ELF-1 (cell line): ENCODE measurements at regions not wholly inside any gene's neighbourhood (a gene's known extent, or its start where the extent isn't known, plus 50 kb on each side); places are given as distances from the start of the nearest gene placed in this dataset.

Experiments
- DNase-seq: peaks from one replicate; pipeline ENCODE4 v3.0.0-alpha.2; 2016; ENCODE audit warnings: low read depth, low spot score

DNA sequence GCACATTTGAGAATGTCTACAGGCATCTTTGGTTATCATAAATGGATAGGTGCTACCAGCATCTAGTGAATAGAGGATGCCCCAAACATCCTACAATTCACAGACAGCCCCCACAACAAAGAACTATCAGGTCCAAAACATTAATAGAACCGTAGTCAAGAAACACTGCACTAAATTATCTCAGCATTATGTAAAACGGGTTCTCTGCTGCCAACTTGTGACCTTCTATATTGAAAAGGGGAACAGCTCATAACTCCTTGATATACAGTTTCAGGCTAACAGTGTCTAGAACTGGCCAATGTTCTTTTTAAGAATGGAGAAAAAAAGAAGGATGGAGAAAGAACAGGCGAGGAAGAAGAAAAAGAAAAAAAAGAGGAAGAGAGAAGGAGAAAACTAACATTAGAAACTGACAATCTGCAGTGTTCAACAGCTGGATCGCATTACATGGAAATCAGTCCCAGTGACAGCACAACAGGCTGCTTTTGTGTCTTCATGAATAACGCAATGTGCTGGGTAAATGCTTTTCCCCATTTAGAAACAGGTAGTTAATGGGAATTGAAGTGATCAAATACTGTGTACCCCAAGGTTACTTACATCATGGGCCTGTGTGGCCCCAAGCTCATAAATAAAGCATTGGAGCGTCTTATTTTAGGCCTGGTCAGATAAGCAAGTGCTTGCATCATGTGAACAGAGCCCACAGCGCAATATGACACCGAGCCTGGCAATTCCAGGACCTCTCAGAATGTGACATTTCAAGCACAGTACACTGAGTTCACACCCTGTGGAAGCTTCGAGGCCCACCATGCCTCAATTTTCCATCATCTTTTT, 339.5 kb downstream of the DHX15 start:
- DNase-seq, result peak; percentile 40

DNA sequence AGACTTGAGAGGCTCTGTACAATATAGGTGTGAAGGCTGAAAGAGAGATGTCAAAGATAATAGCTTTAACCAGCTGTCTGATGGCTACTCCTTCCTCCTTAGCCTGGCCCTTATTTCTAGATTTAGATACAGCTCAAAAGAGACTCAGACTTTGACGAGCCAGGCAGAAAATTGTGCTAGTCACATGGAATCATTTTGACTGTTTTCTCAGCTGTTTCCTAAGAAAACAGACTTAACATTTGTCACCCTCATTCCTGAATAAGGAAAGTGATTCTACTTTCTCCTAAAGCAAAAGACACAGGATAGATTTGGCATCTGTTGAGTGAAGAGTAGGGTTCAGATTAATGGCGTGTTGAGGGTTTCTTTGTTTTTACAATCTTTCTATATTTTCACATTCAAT, 340.7 kb downstream of the DHX15 start:
- DNase-seq, result no peak

DNA sequence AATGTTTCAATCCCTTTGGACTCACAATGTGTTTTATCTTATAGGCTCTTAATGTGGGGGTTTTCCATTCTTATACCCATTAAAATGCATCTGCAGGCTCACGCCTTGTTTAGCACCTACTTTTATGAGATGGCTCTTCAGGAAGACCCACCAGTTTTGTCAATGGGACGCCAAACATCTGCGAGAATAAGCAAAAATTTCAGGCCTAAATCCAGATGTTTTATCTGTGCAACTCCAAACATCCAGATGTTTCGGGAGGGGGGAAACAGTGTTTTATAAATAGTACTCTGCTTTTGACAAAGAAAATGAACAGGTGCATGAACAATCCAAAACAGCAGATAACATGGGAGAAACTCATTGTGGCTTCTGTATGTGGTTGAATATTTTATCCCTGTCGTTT, 342.8 kb downstream of the DHX15 start:
- no peak for DNase-seq

DNA sequence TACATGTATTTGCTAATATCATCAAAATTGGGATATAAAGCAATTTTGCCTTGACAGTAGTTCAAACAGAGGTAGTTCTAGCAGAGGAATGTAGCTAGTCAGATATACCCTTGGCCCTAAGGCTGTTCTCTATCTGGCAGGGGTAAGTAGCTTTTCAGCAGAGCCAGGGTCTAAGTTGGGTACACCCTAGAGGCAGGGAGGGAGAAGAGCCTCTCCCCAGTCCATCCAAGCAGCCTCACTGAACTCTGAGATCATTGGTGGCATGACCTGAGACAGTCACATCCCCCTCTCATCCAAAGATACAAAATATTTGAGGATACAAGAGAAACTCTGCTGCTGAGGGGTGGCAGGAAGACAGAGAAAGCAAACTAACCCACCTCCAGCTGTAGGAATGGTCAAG, 343.7 kb downstream of the DHX15 start:
- DNase-seq, result peak; percentile 23

DNA sequence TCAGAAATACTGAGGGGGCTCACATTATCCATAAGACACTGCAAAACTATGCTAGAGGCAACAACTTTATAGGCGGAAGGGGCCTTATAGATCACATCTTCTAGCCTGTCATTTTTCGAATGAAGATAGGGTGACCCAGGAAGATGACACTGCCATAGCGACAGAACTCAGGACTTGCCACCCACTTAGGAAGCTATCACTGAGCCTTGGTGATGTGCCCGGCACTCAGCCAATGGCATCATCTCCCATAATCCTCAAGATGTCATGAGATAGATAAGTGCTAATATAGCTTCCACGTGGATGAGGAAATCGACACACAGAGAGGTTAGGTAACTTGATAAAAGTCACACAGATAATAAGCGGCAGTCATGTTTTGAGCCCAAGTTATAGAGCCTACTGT, 346.6 kb downstream of the DHX15 start:
- no peak for DNase-seq

DNA sequence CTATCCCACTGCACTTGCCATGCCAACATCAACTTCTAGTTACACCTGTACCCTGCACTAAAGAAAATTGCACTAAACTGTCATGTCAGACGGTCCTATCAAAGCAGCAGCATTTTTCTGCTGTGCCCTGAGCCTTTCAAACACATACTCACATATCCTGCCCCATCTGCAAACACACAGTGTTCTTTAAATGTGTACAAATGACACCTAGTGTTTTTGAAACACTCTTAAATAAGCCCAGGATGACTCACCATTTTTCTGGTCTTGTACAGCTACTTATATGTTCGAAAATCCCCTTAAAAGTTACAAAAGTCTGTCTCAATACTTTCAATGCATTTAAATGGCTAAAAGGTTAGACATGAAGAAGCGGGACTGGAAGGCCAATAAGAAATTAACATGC, 346.7 kb upstream of the PPARGC1A start:
- DNase-seq, result no peak

DNA sequence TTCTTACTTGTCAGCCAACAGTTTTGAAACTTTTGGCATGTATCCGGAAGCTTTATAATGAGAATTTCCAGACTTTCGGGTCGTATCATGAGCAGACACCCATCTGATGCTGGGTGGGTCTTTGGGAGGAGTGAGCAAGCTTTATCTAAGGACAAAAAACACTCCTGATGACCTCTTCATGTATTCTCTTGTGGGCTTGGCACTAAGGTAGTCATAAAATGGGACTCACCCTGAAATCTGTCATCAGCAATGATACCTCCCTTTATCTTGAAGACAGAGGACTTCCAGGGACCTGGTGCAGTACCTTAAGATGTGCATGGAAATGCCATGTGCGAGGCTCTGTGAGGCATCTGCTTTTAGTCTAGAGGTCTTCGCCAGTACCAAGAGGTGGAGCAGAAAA, 346.3 kb upstream of the PPARGC1A start:
- DNase-seq, result no peak

DNA sequence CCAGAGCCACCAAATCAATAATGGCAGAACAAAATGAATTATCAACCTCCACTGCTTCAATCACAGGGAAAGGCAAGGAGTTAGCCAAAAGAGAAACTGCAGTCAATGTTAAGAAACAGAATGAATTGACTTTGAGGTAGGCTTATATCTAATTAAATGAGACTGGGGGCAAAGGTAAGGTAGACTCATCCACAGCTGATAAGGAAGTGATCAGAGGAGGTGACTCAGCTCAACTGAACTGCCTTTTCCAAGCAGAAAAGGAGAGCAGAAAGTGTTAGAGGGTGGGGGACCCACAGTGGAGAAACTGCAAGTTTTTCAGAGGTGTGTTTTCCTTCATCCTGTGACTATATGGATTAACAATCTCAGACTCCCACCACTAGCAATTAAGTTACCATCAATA, 345.8 kb upstream of the PPARGC1A start:
- no peak for DNase-seq

DNA sequence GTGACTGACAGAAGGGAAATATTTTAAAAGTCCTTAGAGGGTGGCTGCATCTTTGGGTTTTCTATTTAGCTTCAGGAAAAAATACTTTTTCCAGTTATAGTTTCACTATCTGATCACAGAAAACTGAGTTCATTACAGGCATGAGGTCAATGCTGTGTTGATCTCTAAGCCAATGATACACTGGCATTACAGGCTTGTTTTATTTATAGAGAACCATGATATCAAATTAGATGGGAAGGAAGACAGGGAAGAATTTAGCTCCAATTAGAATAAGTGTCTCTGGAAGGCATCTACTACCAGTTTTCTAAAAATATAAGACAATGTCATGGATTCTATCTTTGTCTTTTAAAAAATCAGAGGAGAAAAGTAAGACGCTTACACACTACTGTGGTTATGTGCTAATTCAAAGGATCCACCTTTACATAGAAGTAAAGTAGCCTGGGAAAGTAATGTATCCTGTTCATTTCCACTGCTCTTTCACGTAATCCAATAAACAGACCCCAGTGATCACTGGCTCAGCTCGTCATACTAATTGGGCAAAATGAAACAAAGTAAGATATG, 344.5 kb upstream of the PPARGC1A start:
- DNase-seq, result no peak

DNA sequence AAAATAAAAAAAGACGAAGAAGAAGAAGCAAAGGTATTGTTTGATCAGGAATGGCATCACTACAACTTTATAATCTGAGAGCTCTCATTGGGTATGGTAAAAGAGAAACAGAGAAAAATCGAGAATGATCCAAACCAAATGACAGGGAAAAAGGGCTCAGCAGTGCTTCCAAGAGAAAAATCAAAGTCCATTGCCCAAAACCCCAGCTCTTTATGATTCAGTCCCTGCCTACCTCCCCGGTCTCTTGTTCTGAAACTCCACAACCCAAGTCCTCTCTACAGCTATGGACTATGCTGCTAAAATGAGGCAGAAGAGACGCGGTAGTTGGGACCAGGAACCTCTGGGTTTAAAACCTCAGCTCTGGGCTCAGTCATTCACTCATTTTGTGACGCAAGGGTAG, 341.1 kb upstream of the PPARGC1A start:
- no peak for DNase-seq

DNA sequence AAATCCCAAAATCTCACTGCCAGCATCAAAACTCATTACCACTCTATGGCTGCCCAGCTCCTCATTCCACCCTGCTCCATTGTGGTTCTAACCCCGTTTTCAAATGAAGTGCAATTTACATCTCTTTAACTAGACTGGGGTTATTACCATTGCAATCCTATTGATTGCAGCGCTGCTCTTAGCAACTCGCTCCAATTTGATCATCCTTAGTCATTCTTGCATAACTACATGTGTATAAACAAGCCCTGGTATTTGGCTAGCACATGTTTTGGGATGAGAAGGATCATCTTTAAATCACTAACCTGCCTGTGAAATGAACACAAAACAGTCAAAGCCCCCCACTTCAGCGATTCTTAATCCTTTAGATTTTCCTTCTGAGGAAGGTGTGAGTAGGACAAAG, 340.1 kb upstream of the PPARGC1A start:
- DNase-seq, result no peak

DNA sequence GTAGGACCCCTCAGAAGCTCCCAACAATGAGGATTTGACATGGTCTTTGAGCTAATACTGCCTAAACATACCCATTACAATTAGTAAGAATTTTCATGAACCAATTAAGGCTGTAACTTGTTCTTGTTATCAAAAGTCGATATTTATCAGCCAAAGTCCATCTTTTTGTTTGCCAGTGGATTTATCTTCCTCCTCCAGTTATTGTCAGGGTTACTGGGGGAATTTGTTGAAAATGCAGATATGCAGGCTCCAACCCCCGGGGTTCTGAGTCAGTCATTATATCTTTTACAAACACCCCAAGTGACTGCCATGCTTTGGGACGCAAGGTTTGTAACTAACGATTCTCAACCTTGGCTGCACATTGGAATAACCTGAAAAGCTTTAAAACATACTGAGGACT, 338.8 kb upstream of the PPARGC1A start:
- DNase-seq, result no peak

DNA sequence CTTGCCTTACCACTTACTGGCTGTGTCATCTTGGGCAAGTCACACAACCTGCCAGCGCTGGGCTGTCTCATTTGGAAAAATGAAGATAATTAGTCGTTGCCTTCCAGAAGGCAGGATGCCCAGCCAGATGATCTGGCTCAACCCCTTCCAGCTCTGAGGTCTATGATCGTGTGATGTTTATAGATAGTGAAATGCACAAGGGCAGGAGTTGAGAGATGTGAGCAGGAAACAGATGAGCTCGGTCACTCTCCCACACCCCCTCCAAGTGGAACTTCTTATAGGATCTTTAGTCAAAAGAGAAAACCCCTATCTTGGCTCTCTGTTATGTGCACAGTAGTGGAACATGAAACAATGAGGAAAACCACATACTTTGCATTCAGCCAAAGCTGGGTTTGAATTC, 336.8 kb upstream of the PPARGC1A start:
- no peak for DNase-seq

DNA sequence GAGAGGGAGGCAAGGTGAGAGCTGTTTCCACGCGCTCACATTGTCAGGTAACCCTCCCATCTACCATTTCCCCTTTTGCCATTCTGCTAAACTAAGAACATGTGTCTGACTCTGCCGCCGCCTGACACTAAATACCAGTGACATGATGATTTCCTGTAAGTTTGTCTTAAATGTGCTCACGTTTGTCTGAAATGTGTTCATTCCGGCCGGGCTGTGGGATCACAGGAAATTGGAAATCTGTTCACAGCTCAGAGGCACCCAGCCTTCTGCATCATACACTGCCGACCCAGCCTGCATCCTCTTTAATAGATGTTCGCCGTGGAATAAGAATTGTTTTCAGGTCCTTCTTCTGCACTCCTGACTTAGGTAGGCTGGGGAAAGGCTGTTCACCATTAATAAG, 336.2 kb upstream of the PPARGC1A start:
- no peak for DNase-seq

DNA sequence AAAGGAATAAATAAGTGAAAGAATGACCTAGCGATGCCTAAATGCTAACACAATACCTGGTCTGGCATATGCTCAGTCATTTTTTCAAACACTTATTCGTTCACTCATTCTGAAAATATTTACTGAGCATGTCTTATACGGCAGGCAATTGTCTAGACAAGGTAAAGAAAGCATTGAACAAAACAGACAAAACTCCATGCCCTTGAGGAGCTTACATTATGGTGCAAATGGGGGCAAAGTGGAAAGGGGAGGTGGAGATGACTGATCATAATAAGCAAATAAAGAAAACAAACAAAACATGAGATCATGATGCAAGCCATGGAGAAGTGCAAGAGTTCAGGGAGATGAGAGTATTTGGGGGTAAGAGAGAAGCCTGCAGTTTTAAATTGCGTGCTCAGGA, 334.6 kb upstream of the PPARGC1A start:
- DNase-seq, result no peak

DNA sequence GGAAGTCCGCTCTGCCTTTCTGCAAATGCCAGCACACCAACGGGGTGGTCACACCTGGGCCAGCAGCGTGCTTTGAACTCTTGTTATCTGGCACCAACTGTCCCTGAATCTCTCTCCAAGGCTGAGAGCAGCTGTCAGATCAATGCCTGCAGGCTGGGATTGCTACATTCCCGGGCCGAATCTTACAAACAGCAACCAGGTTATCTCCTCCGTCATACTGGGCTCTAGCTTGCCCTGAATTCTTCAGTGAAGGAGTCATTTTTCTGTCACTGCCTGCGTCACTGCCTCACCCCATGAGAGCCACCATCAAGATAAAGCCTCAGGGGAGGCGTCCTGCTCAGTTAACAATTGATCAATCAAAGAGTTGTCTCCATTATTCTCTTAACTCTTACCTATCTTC, 329.4 kb upstream of the PPARGC1A start:
- peak; percentile 79 for DNase-seq

DNA sequence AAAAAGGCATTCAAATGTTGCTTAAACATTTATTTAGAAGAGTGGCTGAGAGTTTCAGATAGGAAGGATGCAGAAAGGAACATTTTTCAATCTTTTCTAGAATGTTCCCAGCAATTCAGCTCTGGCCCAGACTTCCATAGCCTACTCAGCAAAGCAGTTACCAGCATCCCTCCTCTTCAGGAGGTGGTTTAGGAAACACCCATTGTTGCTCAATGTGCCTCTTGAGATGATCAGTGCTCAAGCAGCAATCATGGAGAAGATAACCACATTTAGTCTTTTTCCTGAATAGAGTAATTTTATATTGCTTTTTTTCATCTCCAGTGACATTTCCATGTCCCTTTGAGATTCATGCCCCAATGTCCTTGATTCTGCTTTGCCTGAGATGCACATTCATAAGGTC, 328.7 kb upstream of the PPARGC1A start:
- no peak for DNase-seq

DNA sequence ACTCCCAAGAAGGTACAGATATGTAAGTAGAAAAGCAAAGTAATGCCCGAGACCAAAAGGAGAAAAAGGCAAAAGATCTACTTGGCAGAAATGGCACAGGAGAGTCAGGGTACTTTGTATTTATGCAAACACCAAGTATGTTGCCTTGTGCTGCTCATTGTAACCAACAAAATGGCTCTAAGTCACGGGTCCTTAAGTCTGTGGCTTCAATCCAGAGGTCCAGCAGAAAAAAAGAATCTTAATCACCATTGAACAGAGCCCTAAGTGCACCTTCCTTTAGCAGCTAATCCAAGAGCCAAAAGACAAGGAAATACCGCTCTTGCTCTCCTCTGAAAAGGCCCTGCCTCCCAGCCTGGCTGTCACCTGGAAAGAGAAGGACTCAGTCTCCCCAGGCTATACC, 324.9 kb upstream of the PPARGC1A start:
- DNase-seq, result no peak

DNA sequence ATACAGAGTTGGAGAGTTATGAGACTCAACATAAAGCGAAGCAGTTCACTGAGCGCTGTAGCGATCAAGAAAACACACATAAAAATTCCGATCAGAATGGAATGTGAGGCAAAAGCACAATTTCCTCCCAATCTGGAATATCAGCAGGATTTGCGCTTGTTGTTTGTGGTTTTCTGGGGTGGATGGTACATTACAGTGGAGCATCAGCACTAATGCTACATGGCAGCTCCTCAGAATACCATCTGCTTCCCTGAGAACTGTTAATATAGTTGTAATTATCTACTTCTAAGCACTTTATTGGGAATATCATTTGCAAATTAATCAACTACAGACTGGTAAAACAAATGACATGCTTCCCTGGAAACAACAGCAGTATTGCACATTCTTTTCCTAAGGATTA, 324.1 kb upstream of the PPARGC1A start:
- no peak for DNase-seq

DNA sequence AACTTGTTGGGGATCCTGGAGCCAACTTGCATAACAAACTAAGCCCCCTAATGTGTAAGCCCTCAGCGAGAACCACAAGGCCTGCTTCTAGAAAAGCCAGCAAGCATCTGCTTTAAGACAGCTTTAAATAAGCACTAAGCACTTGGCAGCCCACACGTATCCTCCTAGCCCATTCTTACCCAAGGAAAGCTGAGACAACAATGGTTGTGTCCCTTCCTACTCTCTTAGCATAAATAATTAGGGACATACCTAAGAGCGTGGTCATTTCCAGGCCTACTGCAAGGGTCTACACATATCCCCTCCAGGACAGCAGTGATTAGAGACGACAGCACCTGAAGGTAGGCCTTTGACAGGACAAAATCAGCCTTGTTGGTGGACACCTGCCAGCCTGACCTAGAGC, 322.8 kb upstream of the PPARGC1A start:
- no peak for DNase-seq

DNA sequence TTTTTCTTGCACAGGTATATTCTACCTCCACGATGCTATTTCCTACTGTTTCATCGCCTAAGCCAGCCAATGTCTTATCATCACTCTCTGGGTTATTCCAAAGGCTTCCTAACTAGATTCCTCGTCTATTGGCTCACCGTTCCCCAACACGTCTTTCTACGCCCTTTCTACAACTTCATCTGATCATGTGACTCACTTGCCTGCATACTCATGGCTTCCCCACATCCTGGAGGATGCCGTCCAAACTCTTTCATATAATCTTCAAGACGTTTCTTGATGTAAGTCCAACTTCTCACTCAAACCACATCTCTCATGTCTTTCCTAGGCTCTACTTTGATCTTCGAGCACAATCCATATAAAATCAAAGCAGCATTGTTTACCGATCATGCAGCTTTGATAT, 322.0 kb upstream of the PPARGC1A start:
- no peak for DNase-seq

DNA sequence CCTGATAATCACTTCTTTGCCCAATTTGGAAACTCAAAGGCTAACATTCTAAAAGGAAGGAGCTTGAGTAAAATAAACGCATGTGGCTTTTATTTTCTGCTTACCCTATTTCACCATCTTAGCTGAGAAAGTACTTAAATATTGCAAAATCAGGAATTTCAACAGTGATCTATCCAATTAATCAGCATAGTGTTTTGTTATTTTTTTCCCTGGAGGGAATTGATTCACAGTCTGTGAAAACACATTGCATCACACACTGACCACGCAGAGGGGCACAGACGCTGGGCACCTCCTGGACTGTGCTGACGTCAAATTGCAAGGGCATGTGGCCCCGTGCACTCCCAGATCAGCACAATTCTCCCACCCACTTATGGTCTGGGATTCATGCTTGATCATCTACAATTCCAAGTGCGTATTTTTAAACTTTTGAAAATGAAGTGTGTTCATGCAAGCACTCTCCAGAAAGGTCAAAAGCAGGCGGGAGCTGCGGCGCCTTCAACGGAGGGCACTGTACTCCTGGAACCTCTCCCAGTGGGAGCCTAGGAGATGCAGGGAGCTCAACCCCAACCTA, 320.6 kb upstream of the PPARGC1A start:
- DNase-seq, result no peak

DNA sequence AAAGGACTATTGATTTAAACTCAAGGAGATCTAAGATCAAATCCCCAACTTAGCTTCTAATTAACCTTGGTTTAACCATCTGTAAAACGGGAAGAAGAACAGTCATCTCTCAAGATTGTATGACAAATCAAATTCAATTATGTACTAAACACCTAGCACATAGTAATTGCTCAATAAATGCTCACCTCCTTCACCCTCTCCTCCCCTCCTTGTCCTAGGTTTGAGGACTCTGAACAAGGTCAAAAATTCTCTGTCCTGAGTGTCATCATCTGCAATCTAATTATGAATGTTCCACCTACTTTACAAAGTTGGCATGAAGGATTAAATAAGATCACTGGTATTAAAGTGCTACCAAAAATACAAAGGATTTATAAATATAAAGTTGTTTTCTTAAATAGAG, 320.1 kb upstream of the PPARGC1A start:
- DNase-seq, result no peak
